Natural killer cell (primary cell): ENCODE measurements at regions not wholly inside any gene's neighbourhood (a gene's known extent, or its start where the extent isn't known, plus 50 kb on each side); places are given as distances from the start of the nearest gene placed in this dataset.

ENCODE experiments used
- ATAC-seq, 3 donors: fragments of 150-1000 bp in 2 of 3; fragments of 200-7000 bp in 1 of 3; cut with Tn5 transposase; 1 replicate in 1 of 3; 2 replicates in 2 of 3; pipeline ENCODE4 v1.10.0; 2021; ENCODE audit warnings: mild to moderate bottlenecking in 2 of 3, moderate library complexity in 2 of 3
- DNase-seq, 2 donors: peaks; one replicate each; pipeline versions ENCODE4 v3.0.0 to v3.0.0-alpha.2; 2013 to 2021; ENCODE audit warnings: mixed read lengths in 1 of 2
- H3K27ac ChIP-seq: one replicate; pipeline ENCODE4 v1.5.1; 2013; ENCODE audit warnings: mild to moderate bottlenecking, low read length
- H3K27me3 ChIP-seq: one replicate; pipeline ENCODE4 v1.6.1; 2013; ENCODE audit warnings: low read length; ENCODE audit not compliant: control insufficient read depth, insufficient read depth
- H3K36me3 ChIP-seq: one replicate; pipeline ENCODE4 v1.6.1; 2013; ENCODE audit warnings: low read length; ENCODE audit not compliant: control insufficient read depth, insufficient read depth
- H3K4me1 ChIP-seq: one replicate; pipeline ENCODE4 v1.6.1; 2013; ENCODE audit warnings: low read length; ENCODE audit not compliant: control insufficient read depth, insufficient read depth
- H3K4me3 ChIP-seq: one replicate; pipeline ENCODE4 v1.5.1; 2013; ENCODE audit warnings: low read length
- H3K9me3 ChIP-seq: one replicate; pipeline ENCODE4 v1.6.1; 2013; ENCODE audit warnings: low read length; ENCODE audit not compliant: control insufficient read depth, insufficient read depth
- H3K27ac Mint-ChIP-seq, 2 donors: one replicate each; pipeline ENCODE4 v1.8.0; 2022; ENCODE audit warnings: mild to moderate bottlenecking in 2 of 2, mixed read lengths in 2 of 2, moderate library complexity in 1 of 2
- H3K27me3 Mint-ChIP-seq, 2 donors: one replicate each; pipeline ENCODE4 v1.8.0; 2022; ENCODE audit warnings: low read depth in 2 of 2, mixed read lengths in 2 of 2
- H3K36me3 Mint-ChIP-seq: one replicate; pipeline ENCODE4 v1.8.0; 2022; ENCODE audit warnings: mixed read lengths
- H3K4me1 Mint-ChIP-seq, 2 donors: one replicate each; pipeline ENCODE4 v1.8.0; 2022; ENCODE audit warnings: mixed read lengths in 2 of 2
- H3K4me3 Mint-ChIP-seq: one replicate; pipeline ENCODE4 v1.8.0; 2022; ENCODE audit warnings: mild to moderate bottlenecking, moderate library complexity, mixed read lengths
- H3K9me3 Mint-ChIP-seq, 2 donors: one replicate each; pipeline ENCODE4 v1.8.0; 2022; ENCODE audit warnings: mixed read lengths in 2 of 2
- CTCF ChIP-seq: fragments of 200-600 bp; IDR thresholded peaks from one replicate; pipeline ENCODE4 v1.8.0; 2022; ENCODE audit warnings: antibody characterized with exemption
- WGBS: methylation state at CpG from one replicate; pipeline ENCODE4 v1.1.7; 2013; ENCODE audit warnings: missing lambda C conversion rate; ENCODE audit not compliant: insufficient coverage; 5-methylcytosine and 5-hydroxymethylcytosine counted together
- intact Hi-C: fragments of 100-400 bp; cut with micrococcal nuclease; formaldehyde crosslinking; loops from one replicate; pipeline ENCODE4 v1.14.2; 2022

GRCh38 chr5:159657298-159657697, 259.0 kb upstream of the ADRA1B start:
- 59% methylated on average over 3 of the region's 4 CpGs for WGBS
- Histone ChIP-seq H3K9me3 (no peaks in the 10 kb centered on the region), H3K27ac (no peak overlapping the region), H3K27me3 (no peaks in the 10 kb centered on the region), H3K4me3 (no peak overlapping the region), H3K4me1 (no peaks in the 10 kb centered on the region), H3K36me3 (no peaks in the 10 kb centered on the region)
- H3K27me3 Mint-ChIP-seq: peaks cover 8 to 11% of the 10 kb centered on the region in 2 donors
- H3K9me3 Mint-ChIP-seq: no peaks in the 10 kb centered on the region
- no peak for TF ChIP-seq CTCF
- H3K36me3 Mint-ChIP-seq: no peaks in the 10 kb centered on the region
- no peaks in the 10 kb centered on the region for H3K4me1 Mint-ChIP-seq
- ATAC-seq: no peak
- H3K4me3 Mint-ChIP-seq: no peak overlapping the region
- H3K27ac Mint-ChIP-seq: no peak overlapping the region
- no peak for DNase-seq
- intact Hi-C loops: no loop called here

GRCh38 chr5:159657771-159658170, 258.5 kb upstream of the ADRA1B start:
- ATAC-seq (no peak), DNase-seq (no peak)
- WGBS: 88% methylated on average over 6 of the region's 6 CpGs
- Mint-ChIP-seq H3K36me3 (no peaks in the 10 kb centered on the region), H3K4me3 (no peak overlapping the region), H3K27me3 (peaks cover 8 to 11% of the 10 kb centered on the region in 2 donors), H3K27ac (no peak overlapping the region), H3K4me1 (no peaks in the 10 kb centered on the region), H3K9me3 (no peaks in the 10 kb centered on the region)
- intact Hi-C loops: no loop called here
- H3K4me3 ChIP-seq: no peak overlapping the region
- TF ChIP-seq CTCF: no peak
- no peak overlapping the region for H3K27ac ChIP-seq
- H3K4me1 ChIP-seq: no peaks in the 10 kb centered on the region
- H3K9me3 ChIP-seq: no peaks in the 10 kb centered on the region
- H3K36me3 ChIP-seq: no peaks in the 10 kb centered on the region
- H3K27me3 ChIP-seq: no peaks in the 10 kb centered on the region

DNA sequence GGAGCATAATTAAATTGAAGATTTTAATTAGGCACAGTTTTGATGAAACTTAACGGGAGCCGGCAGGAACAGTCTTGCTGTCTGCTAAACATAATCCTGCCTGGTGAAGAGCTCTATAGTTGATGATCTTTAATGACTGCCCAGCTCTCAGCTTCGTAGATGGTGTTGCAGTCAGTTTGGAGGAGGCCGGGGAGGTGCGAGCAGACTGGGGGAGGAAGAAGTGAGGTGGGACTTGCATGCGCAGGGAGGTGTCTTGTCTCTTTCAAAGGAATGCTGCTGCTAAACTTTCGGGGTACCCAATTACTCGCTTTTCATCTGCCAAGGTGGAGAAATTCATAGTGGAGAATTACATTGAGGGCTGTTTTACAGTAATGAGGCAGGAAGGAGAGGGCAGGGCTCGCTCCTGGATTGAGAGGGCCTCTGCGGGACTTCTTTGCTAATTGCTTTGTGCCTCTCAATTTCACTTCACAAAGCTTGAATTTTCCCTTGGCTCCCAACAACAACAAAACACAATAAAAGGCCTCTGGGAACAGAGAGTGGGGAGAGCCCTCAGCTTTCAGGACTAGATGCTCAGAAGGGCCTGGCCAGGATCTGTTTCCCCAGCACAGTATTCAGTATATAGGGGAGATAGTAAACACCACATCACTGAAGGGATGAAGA, 257.9 kb upstream of the ADRA1B start:
- WGBS: 95% methylated on average over 10 of the region's 10 CpGs
- no peak overlapping the region for H3K4me3 Mint-ChIP-seq
- ATAC-seq: no peak

More for the DNA sequence above, 257.9 kb upstream of the ADRA1B start:
- Histone ChIP-seq H3K36me3 (no peaks in the 10 kb centered on the region), H3K27me3 (no peaks in the 10 kb centered on the region), H3K27ac (no peak overlapping the region), H3K9me3 (no peaks in the 10 kb centered on the region), H3K4me3 (no peak overlapping the region), H3K4me1 (no peaks in the 10 kb centered on the region)
- no peaks in the 10 kb centered on the region for H3K4me1 Mint-ChIP-seq
- intact Hi-C loops: no loop called here
- peaks cover 8 to 11% of the 10 kb centered on the region in 2 donors for H3K27me3 Mint-ChIP-seq
- H3K9me3 Mint-ChIP-seq: no peaks in the 10 kb centered on the region
- H3K27ac Mint-ChIP-seq: no peak overlapping the region
- no peaks in the 10 kb centered on the region for H3K36me3 Mint-ChIP-seq
- DNase-seq: no peak
- TF ChIP-seq CTCF: no peak
